SKM-1 (cell line): ENCODE measurements at regions not wholly inside any gene's neighbourhood (a gene's known extent, or its start where the extent isn't known, plus 50 kb on each side); places are given as distances from the start of the nearest gene placed in this dataset.
"Not testable (repeated sequence)": the region's sequence is repeated elsewhere in the genome, so short reads cannot be mapped to it uniquely, and the experiment has no call there.

Experiments used
- DNase-seq: peaks from one replicate; lab custom pipeline; 2025; ENCODE audit not compliant: unreplicated experiment; lab: John Stamatoyannopoulos, UW

GRCh38 chr10:28387140-28387539, 84.3 kb upstream of the MPP7 start:
- no peak for DNase-seq

- no peak for DNase-seq
Measured at GRCh38 chr10:28391283-28391682, 88.4 kb upstream of the MPP7 start.

- peak; percentile 4 for DNase-seq
Measured at GRCh38 chr10:28393956-28394568, 91.2 kb upstream of the MPP7 start.

GRCh38 chr10:28396331-28396730, 93.5 kb upstream of the MPP7 start:
- DNase-seq = no peak

GRCh38 chr10:28397229-28397628, 94.4 kb upstream of the MPP7 start:
- no peak for DNase-seq

- no peak for DNase-seq
Measured at GRCh38 chr10:28400176-28400575, 97.3 kb upstream of the MPP7 start.

- no peak for DNase-seq
Measured at GRCh38 chr10:28400681-28401080, 97.8 kb upstream of the MPP7 start.

GRCh38 chr10:28402611-28403073, 99.8 kb upstream of the MPP7 start:
- not testable (repeated sequence) for DNase-seq

- DNase-seq = no peak
Measured at GRCh38 chr10:28403090-28403489, 100.2 kb upstream of the MPP7 start.

GRCh38 chr10:28408237-28408777, 105.4 kb upstream of the MPP7 start:
- no peak for DNase-seq

- no peak for DNase-seq
Measured at GRCh38 chr10:28410420-28411135, 107.7 kb upstream of the MPP7 start.

- DNase-seq = no peak
Measured at GRCh38 chr10:28411136-28411460, 108.2 kb upstream of the MPP7 start.

GRCh38 chr10:28411648-28412047, 108.8 kb upstream of the MPP7 start:
- DNase-seq = no peak

- no peak for DNase-seq
Measured at GRCh38 chr10:28418069-28418468, 114.8 kb upstream of the WAC start.

- no peak for DNase-seq
Measured at GRCh38 chr10:28425422-28425821, 107.5 kb upstream of the WAC start.

GRCh38 chr10:28426392-28427159, 106.3 kb upstream of the WAC start:
- DNase-seq = no peak

- DNase-seq = no peak
Measured at GRCh38 chr10:28427376-28427775, 105.5 kb upstream of the WAC start.

- no peak for DNase-seq
Measured at GRCh38 chr10:28429045-28429444, 103.9 kb upstream of the WAC start.

GRCh38 chr10:28429573-28430216, 103.2 kb upstream of the WAC start:
- no peak for DNase-seq

- DNase-seq = no peak
Measured at GRCh38 chr10:28431139-28431538, 101.8 kb upstream of the WAC start.

- peak; percentile 23 for DNase-seq
Measured at GRCh38 chr10:28432210-28432676, 100.7 kb upstream of the WAC start.
